H1 (cell line): ENCODE measurements at regions not wholly inside any gene's neighbourhood (a gene's known extent, or its start where the extent isn't known, plus 50 kb on each side); places are given as distances from the start of the nearest gene placed in this dataset.

Source experiments
- MAX ChIP-seq: IDR thresholded peaks from 2 replicates; pipeline ENCODE4 v1.6.1; 2012; ENCODE audit warnings: inconsistent platforms

GRCh38 chr18:76058146-76058545, 436.9 kb downstream of the ZNF516 start (continued):
- no peak for TF ChIP-seq MAX
